ENCODE measurements at regions not wholly inside any gene's neighbourhood (a gene's known extent, or its start where the extent isn't known, plus 50 kb on each side); places are given as distances from the start of the nearest gene placed in this dataset.
"Not testable (repeated sequence)": the region's sequence is repeated elsewhere in the genome, so short reads cannot be mapped to it uniquely, and the experiment has no call there.

DNA sequence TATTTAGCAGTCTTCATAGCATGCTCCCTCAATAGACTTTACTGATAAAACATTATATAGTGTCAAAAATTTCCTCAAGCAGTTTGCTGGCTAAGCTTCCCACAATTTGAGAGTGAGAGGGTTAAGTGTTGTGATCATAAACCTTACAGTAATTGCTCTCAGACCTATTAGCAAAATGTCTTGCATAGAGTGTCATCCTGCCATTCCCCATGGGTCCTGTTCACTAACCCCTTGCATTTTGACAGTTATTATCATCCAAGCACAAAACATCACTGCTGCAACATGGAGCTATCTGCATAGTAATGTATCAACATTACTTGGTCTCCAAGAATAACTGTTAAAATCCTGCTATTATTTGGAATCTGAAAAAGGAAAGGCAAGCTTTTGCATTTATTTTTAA lies 196.1 kb upstream of the GK2 start:
- Histone ChIP-seq H3K9ac (ENCODE audit: low read depth, low read length) (no peak overlapping the region), H3K4me3 (ENCODE audit: low read length) (no peak overlapping the region), H3K4me1 (ENCODE audit: insufficient read depth, low read length) (no peaks in the 10 kb centered on the region), H3K27me3 (ENCODE audit: insufficient read depth, low read length) (no peaks in the 10 kb centered on the region), H3K27ac (ENCODE audit: low read length) (no peak overlapping the region), H3K36me3 (ENCODE audit: insufficient read depth, low read depth, low read length) (no peaks in the 10 kb centered on the region), H3K9me3 (ENCODE audit: insufficient read depth, low read depth, low read length) (no peaks in the 10 kb centered on the region)

DNA sequence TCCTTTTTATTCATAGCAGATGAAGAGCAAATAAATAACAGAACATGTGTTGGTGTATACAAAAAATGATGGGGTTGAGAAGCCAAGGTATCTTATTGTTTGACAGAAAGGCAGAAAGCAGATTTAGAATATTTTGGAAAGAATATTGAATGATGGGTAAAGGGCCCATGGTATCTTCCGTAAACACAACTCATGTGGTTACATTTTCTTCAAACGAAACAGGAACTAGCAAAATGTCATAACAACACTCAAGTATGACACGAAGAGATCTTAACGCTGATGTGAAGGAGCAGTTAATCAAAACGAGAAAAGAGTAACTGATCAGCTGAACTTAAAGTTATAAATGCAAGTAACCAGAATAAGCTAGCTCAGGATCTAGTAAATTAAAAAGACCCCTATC lies 195.7 kb upstream of the GK2 start:
- Histone ChIP-seq H3K9me3 (ENCODE audit: insufficient read depth, low read depth, low read length) (no peaks in the 10 kb centered on the region), H3K4me3 (ENCODE audit: low read length) (no peak overlapping the region), H3K36me3 (ENCODE audit: insufficient read depth, low read depth, low read length) (no peaks in the 10 kb centered on the region), H3K27ac (ENCODE audit: low read length) (no peak overlapping the region), H3K4me1 (ENCODE audit: insufficient read depth, low read length) (no peaks in the 10 kb centered on the region), H3K27me3 (ENCODE audit: insufficient read depth, low read length) (no peaks in the 10 kb centered on the region), H3K9ac (ENCODE audit: low read depth, low read length) (no peak overlapping the region)

DNA sequence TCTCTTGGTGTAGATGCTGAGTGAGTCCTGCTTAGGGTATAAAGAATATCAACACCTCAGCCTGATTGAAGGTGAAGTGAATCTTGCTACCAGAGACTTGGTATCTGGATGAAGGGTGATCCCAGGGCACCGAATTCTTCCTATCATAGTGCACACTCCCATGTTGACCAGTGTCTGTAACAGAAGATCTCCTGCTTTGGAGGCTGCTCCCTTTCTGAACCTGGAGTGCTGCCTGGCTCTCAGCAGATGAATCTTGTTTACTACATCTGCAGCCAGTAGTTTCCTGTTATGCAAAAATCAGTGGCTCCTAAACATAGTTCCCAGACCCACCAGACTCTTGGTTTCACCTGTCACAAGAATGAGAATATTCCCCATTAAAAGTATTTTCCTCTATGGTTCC lies 191.7 kb upstream of the GK2 start:
- Histone ChIP-seq H3K27me3 (ENCODE audit: insufficient read depth, low read length) (no peaks in the 10 kb centered on the region), H3K9ac (ENCODE audit: low read depth, low read length) (no peak overlapping the region), H3K4me1 (ENCODE audit: insufficient read depth, low read length) (no peaks in the 10 kb centered on the region), H3K27ac (ENCODE audit: low read length) (no peak overlapping the region), H3K36me3 (ENCODE audit: insufficient read depth, low read depth, low read length) (no peaks in the 10 kb centered on the region), H3K9me3 (ENCODE audit: insufficient read depth, low read depth, low read length) (no peaks in the 10 kb centered on the region), H3K4me3 (ENCODE audit: low read length) (no peak overlapping the region)

DNA sequence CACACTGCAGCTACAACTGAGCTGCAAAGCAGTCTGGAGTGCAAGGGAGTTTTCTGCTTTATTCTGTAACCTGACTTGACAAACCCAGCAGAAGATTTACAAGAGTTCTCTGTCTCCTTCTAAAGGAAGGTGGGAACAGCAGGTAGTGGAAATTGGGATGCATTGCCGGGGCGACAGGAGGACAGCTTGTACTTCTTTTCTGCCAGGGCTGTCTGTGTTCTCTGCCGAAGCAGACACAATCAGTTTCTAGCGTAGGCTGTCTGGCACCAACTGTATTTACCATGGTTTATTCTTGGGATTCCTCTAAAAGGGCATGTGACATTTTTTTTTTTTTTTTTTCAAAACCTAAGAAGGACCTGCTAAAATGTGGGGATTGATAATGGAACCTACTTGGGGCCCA lies 190.8 kb upstream of the GK2 start:
- Histone ChIP-seq H3K27me3 (ENCODE audit: insufficient read depth, low read length) (no peaks in the 10 kb centered on the region), H3K4me1 (ENCODE audit: insufficient read depth, low read length) (no peaks in the 10 kb centered on the region), H3K9ac (ENCODE audit: low read depth, low read length) (no peak overlapping the region), H3K36me3 (ENCODE audit: insufficient read depth, low read depth, low read length) (no peaks in the 10 kb centered on the region), H3K4me3 (ENCODE audit: low read length) (no peak overlapping the region), H3K9me3 (ENCODE audit: insufficient read depth, low read depth, low read length) (no peaks in the 10 kb centered on the region), H3K27ac (ENCODE audit: low read length) (no peak overlapping the region)

DNA sequence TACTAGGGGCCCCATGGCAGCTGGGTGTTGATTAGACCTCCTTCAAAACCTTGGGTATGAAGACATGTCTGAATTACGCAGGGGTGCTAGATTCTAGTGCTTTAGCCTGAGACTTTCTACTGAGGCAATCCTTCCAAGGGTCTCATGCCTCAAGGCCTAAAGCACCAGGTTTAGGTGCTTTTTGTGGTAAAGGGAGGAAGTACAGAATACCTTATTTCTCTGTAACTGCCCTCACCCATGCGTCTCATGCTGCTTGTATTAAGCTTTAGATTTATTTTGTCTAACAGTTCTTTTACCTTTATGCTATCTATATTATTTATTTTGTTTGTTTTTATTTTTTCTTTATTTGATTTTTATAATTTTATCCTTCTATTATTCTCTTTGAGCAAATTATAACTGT lies 190.2 kb upstream of the GK2 start:
- no peak overlapping the region for H3K4me3 ChIP-seq (ENCODE audit: low read length)
- no peaks in the 10 kb centered on the region for H3K36me3 ChIP-seq (ENCODE audit: insufficient read depth, low read depth, low read length)
- H3K4me1 ChIP-seq (ENCODE audit: insufficient read depth, low read length), result no peaks in the 10 kb centered on the region
- H3K27ac ChIP-seq (ENCODE audit: low read length), result no peak overlapping the region
- no peaks in the 10 kb centered on the region for H3K9me3 ChIP-seq (ENCODE audit: insufficient read depth, low read depth, low read length)
- H3K27me3 ChIP-seq (ENCODE audit: insufficient read depth, low read length), result no peaks in the 10 kb centered on the region
- H3K9ac ChIP-seq (ENCODE audit: low read depth, low read length), result no peak overlapping the region

DNA sequence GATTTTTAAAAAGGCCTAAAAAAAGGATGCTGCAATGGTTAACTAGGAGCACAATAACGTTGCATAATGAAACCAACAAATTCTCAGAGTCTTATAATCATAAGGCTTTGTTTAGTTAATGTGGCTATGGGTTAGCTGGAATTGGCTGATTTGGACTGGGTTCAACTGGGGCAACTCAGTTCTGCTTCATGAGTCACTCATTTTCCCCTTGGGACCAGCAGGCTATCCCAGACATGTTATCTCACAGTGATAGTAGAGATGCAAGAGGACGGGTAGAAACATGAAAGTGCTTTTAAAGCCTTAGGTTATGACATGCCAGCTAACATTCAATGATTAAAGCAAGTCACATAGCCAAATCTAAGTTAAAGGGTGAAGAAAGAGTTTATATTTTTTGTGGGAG lies 189.2 kb upstream of the GK2 start:
- Histone ChIP-seq H3K27ac (ENCODE audit: low read length) (no peak overlapping the region), H3K9ac (ENCODE audit: low read depth, low read length) (no peak overlapping the region), H3K9me3 (ENCODE audit: insufficient read depth, low read depth, low read length) (no peaks in the 10 kb centered on the region), H3K4me1 (ENCODE audit: insufficient read depth, low read length) (no peaks in the 10 kb centered on the region; the same call in 1 of the 2 replicates), H3K27me3 (ENCODE audit: insufficient read depth, low read length) (no peaks in the 10 kb centered on the region), H3K36me3 (ENCODE audit: insufficient read depth, low read depth, low read length) (no peaks in the 10 kb centered on the region), H3K4me3 (ENCODE audit: low read length) (no peak overlapping the region)

DNA sequence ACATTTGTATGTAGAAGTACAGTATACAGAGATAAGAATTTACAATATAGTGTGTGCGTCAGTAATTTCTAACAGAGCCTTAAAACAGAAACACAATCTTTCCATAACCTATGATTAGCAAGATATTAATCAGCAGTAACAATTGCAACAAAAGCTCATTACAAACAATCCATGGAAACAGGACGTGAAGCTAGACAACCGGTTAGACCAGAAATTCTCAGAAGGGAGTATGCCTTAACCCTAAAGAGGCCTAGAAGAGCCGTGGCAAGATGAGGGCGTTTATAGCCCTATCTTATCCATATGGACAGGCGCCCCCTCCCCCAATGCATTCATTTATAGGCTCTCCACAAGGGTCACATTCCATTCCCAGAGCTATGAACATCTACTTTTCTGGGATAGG lies 184.2 kb upstream of the GK2 start:
- not testable (repeated sequence) for H3K4me1 ChIP-seq (ENCODE audit: insufficient read depth, low read length); H3K9me3 ChIP-seq (ENCODE audit: insufficient read depth, low read depth, low read length); H3K4me3 ChIP-seq (ENCODE audit: low read length); H3K36me3 ChIP-seq (ENCODE audit: insufficient read depth, low read depth, low read length); H3K27ac ChIP-seq (ENCODE audit: low read length); H3K27me3 ChIP-seq (ENCODE audit: insufficient read depth, low read length); H3K9ac ChIP-seq (ENCODE audit: low read depth, low read length)

DNA sequence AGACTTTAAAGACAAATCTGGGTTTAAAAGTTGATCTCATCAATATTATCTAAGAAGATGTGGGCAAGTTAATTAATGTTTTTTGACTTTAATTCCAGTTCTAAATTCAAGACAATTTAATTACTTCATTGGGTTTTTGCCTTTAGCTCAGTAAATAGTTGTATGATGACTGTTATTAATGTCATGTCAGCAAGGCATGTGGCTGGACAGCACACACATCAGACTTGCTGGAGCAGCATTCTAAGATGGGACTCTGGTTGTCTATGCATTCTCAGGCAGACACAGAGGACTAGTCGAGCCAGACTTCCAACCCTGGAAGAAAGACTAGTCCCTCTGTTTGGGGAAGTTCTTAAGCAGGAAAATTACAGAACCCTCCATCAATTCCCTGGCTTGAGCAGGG lies 180.7 kb upstream of the GK2 start:
- H3K36me3 ChIP-seq (ENCODE audit: insufficient read depth, low read depth, low read length), result no peaks in the 10 kb centered on the region
- no peaks in the 10 kb centered on the region for H3K9me3 ChIP-seq (ENCODE audit: insufficient read depth, low read depth, low read length)
- no peak overlapping the region for H3K4me3 ChIP-seq (ENCODE audit: low read length)
- H3K27ac ChIP-seq (ENCODE audit: low read length), result no peak overlapping the region
- H3K4me1 ChIP-seq (ENCODE audit: insufficient read depth, low read length), result peaks cover 7% of the 10 kb centered on the region
- H3K27me3 ChIP-seq (ENCODE audit: insufficient read depth, low read length), result no peaks in the 10 kb centered on the region
- H3K9ac ChIP-seq (ENCODE audit: low read depth, low read length), result no peak overlapping the region

DNA sequence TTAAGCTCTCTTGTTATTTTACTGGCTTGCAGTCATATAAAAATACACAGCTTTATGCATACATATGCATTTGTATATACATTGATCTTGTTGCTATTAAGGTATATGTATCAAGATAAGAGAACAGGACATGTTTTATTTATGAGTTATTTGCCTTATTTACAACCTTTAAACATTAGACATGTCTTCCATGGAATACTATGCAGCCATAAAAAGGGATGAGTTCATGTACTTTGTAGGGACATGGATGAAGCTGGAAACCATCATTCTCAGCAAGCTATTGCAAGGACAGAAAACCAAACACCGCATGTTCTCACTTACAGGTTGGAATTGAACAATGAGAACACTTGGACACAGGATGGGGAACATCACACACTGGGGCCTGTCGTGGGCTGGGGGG lies 179.2 kb upstream of the GK2 start:
- H3K9me3 ChIP-seq (ENCODE audit: insufficient read depth, low read depth, low read length); H3K36me3 ChIP-seq (ENCODE audit: insufficient read depth, low read depth, low read length); H3K9ac ChIP-seq (ENCODE audit: low read depth, low read length); H3K4me3 ChIP-seq (ENCODE audit: low read length); H3K4me1 ChIP-seq (ENCODE audit: insufficient read depth, low read length); H3K27me3 ChIP-seq (ENCODE audit: insufficient read depth, low read length); H3K27ac ChIP-seq (ENCODE audit: low read length): not testable (repeated sequence)

DNA sequence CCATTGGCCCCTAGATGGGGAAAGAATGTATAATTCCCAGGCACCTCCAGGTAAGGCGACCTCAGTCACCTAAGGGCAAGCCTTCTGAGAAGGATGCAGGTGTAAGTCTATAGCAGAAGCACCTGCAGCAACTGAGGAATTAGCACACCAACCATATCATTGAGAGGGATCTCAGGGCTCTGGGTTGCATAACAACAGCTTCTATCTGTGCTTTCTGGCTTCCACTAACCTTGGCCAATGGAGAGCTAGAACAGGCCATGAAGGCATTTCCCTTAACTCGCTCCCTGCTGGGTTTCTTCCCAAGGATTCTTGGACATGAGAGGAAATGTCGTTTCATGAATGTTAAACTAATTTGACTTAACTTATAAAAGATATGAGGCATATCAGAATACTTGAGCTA lies 177.8 kb upstream of the GK2 start:
- Histone ChIP-seq H3K36me3 (ENCODE audit: insufficient read depth, low read depth, low read length) (no peaks in the 10 kb centered on the region), H3K4me1 (ENCODE audit: insufficient read depth, low read length) (peaks cover 7% of the 10 kb centered on the region; the same call in 1 of the 2 replicates), H3K9ac (ENCODE audit: low read depth, low read length) (no peak overlapping the region), H3K4me3 (ENCODE audit: low read length) (no peak overlapping the region), H3K27ac (ENCODE audit: low read length) (no peak overlapping the region), H3K9me3 (ENCODE audit: insufficient read depth, low read depth, low read length) (no peaks in the 10 kb centered on the region), H3K27me3 (ENCODE audit: insufficient read depth, low read length) (no peaks in the 10 kb centered on the region)

DNA sequence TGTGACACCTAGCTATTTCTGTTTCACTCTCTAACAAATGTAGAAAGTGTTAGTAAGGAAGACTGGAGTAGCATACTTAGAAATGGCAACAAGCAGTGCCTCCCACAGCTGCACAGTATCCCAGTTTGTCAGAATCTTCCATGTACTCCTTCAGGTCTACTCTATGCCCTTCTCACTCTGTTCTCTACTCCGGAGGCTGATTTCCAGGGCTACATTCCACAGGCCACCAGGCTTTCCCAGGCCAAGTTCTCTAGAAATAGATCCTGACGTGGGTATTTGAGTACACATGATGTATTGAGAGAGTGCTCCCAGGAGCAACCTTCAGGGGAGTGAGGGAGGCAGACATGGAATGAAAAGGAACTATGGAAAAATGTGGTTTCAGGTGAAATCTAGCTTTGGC lies 177.3 kb upstream of the GK2 start:
- Histone ChIP-seq H3K9me3 (ENCODE audit: insufficient read depth, low read depth, low read length) (no peaks in the 10 kb centered on the region), H3K4me1 (ENCODE audit: insufficient read depth, low read length) (peaks cover 7% of the 10 kb centered on the region; the same call in 1 of the 2 replicates), H3K9ac (ENCODE audit: low read depth, low read length) (no peak overlapping the region), H3K36me3 (ENCODE audit: insufficient read depth, low read depth, low read length) (no peaks in the 10 kb centered on the region), H3K27me3 (ENCODE audit: insufficient read depth, low read length) (no peaks in the 10 kb centered on the region), H3K4me3 (ENCODE audit: low read length) (no peak overlapping the region), H3K27ac (ENCODE audit: low read length) (no peak overlapping the region)

DNA sequence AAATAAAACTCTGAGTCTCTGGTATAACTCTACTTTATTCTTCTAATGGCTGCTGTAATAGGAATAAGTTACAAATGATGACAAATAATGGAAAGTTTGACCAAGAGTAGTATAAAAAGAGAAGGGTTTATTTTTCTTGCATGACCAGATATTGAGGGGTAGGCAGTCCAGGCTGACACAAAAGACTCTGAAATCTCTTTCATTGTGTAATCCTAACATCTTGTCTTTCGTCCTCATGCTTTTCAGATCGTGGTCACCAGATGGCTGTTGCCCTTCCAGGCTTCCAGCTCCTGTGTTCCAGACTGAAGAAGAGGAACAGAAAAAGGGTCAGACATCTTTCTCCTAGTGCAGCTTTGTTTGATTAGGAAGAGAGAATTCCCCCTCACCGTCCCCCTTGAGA lies 176.9 kb upstream of the GK2 start:
- Histone ChIP-seq H3K4me1 (ENCODE audit: insufficient read depth, low read length) (peaks cover 7% of the 10 kb centered on the region; the same call in 1 of the 2 replicates), H3K9ac (ENCODE audit: low read depth, low read length) (no peak overlapping the region), H3K27me3 (ENCODE audit: insufficient read depth, low read length) (no peaks in the 10 kb centered on the region), H3K27ac (ENCODE audit: low read length) (no peak overlapping the region), H3K9me3 (ENCODE audit: insufficient read depth, low read depth, low read length) (no peaks in the 10 kb centered on the region), H3K36me3 (ENCODE audit: insufficient read depth, low read depth, low read length) (no peaks in the 10 kb centered on the region), H3K4me3 (ENCODE audit: low read length) (no peak overlapping the region)

DNA sequence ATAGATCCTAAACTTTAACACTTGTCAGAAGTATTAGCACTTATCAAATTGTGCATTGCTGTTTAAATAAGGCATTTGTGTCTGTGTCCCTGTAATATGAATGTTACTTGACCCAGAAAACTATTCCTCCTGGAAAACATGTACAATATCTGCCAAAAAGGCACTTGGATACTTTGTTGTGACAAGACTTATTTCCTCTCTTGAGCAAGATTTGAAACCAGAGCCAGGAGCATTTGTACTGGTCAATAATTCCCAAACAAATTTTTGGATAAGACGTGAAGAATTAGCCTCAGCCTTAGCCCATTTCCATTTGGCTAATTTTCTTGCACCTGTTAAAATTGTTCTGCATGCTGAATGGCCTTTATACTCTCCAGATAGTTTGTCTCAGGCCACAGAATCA lies 176.3 kb upstream of the GK2 start:
- no peaks in the 10 kb centered on the region for H3K9me3 ChIP-seq (ENCODE audit: insufficient read depth, low read depth, low read length)
- no peak overlapping the region for H3K9ac ChIP-seq (ENCODE audit: low read depth, low read length)
- H3K4me1 ChIP-seq (ENCODE audit: insufficient read depth, low read length), result peaks cover 7% of the 10 kb centered on the region; the same call in 1 of the 2 replicates

More for the DNA sequence above, 176.3 kb upstream of the GK2 start:
- Histone ChIP-seq H3K27ac (ENCODE audit: low read length) (no peak overlapping the region), H3K36me3 (ENCODE audit: insufficient read depth, low read depth, low read length) (no peaks in the 10 kb centered on the region), H3K27me3 (ENCODE audit: insufficient read depth, low read length) (no peaks in the 10 kb centered on the region), H3K4me3 (ENCODE audit: low read length) (no peak overlapping the region)
